ENCODE measurements at regions not wholly inside any gene's neighbourhood (a gene's known extent, or its start where the extent isn't known, plus 50 kb on each side); places are given as distances from the start of the nearest gene placed in this dataset.

GRCh38 chr11:28636033-28636432 is 527.8 kb downstream of the METTL15 start:
- WGBS (ENCODE audit: insufficient coverage), result no CpG with 5 or more reads among the region's 4 CpGs
- H3K4me2 ChIP-seq (replicated peaks; ENCODE audit: low read depth, low read length, poor library complexity, severe bottlenecking), result no peak overlapping the region
- H3K9me3 Mint-ChIP-seq (ENCODE audit: insufficient read depth), result no peaks in the 10 kb centered on the region
- intact Hi-C loops (cut with micrococcal nuclease), result no loop called here
- H3K4me1 ChIP-seq (ENCODE audit: control insufficient read depth in 2 of 2, insufficient read depth in 2 of 2, low read length in 2 of 2), result no peaks in the 10 kb centered on the region
- H3K27ac ChIP-seq (ENCODE audit: low read length in 2 of 2), result no peak overlapping the region
- peaks cover 0 to 3% (median 0%) of the 10 kb centered on the region in 3 donors for H3K9me3 ChIP-seq (ENCODE audit: control extremely low read depth in 1 of 3, control insufficient read depth in 2 of 3, insufficient read depth in 1 of 3, low read length in 2 of 3)
- H3K27ac Mint-ChIP-seq, result no peak overlapping the region
- no peaks in the 10 kb centered on the region for H3K36me3 ChIP-seq (replicated peaks in 1 of 2; ENCODE audit: control extremely low read depth in 1 of 2, control insufficient read depth in 1 of 2, extremely low read depth in 1 of 2, insufficient read depth in 2 of 2, low read length in 1 of 2)
- ChIA-PET POLR2A (no interaction called here), CTCF (no interaction called here)
- H3K27me3 Mint-ChIP-seq, result no peaks in the 10 kb centered on the region
- H3K4me3 ChIP-seq (ENCODE audit: control extremely low read depth in 1 of 5, extremely low read depth in 1 of 5, insufficient read depth in 1 of 5, low read depth in 2 of 5, low read length in 4 of 5), result no peak overlapping the region
- ATAC-seq (ENCODE audit: low read depth) (no peak), DNase-seq (no peak)
- no peaks in the 10 kb centered on the region for H3K79me2 ChIP-seq (ENCODE audit: control insufficient read depth, insufficient read depth, low read length)
- H3K9ac ChIP-seq (ENCODE audit: low read length), result no peak overlapping the region
- H2AFZ ChIP-seq (ENCODE audit: insufficient read depth, low read depth, low read length, poor library complexity, severe bottlenecking), result no peak overlapping the region
- no peaks in the 10 kb centered on the region for H4K20me1 ChIP-seq (ENCODE audit: control insufficient read depth, insufficient read depth, low read length, poor library complexity, severe bottlenecking)
- TF ChIP-seq EZH2 (IDR thresholded peaks at IDR 0.05; ENCODE audit: borderline replicate concordance, insufficient read depth, low read depth, low read length, poor library complexity, severe bottlenecking), result no peak
- TF ChIP-seq CTCF (IDR thresholded peaks at IDR 0.05), result no peak
- no peak overlapping the region for H3K4me3 Mint-ChIP-seq
- no peaks in the 10 kb centered on the region for H3K4me1 Mint-ChIP-seq
- H3K27me3 ChIP-seq (replicated peaks in 1 of 4; ENCODE audit: control extremely low read depth in 1 of 4, control insufficient read depth in 3 of 4, insufficient read depth in 4 of 4, low read length in 3 of 4), result no peaks in the 10 kb centered on the region

GRCh38 chr11:28632338-28632737 is 524.1 kb downstream of the METTL15 start:
- TF ChIP-seq EZH2 (IDR thresholded peaks at IDR 0.05; ENCODE audit: borderline replicate concordance, insufficient read depth, low read depth, low read length, poor library complexity, severe bottlenecking), result no peak
- TF ChIP-seq CTCF (IDR thresholded peaks at IDR 0.05), result no peak
- no peak overlapping the region for H3K4me3 Mint-ChIP-seq
- Histone ChIP-seq H3K4me2 (replicated peaks; ENCODE audit: low read depth, low read length, poor library complexity, severe bottlenecking) (no peak overlapping the region), H3K9ac (ENCODE audit: low read length) (no peak overlapping the region), H4K20me1 (ENCODE audit: control insufficient read depth, insufficient read depth, low read length, poor library complexity, severe bottlenecking) (no peaks in the 10 kb centered on the region), H3K4me3 (ENCODE audit: control extremely low read depth in 1 of 5, extremely low read depth in 1 of 5, insufficient read depth in 1 of 5, low read depth in 2 of 5, low read length in 4 of 5) (no peak overlapping the region), H3K27me3 (replicated peaks in 1 of 4; ENCODE audit: control extremely low read depth in 1 of 4, control insufficient read depth in 3 of 4, insufficient read depth in 4 of 4, low read length in 3 of 4) (no peaks in the 10 kb centered on the region), H3K79me2 (ENCODE audit: control insufficient read depth, insufficient read depth, low read length) (no peaks in the 10 kb centered on the region), H3K27ac (ENCODE audit: low read length in 2 of 2) (no peak overlapping the region), H3K4me1 (ENCODE audit: control insufficient read depth in 2 of 2, insufficient read depth in 2 of 2, low read length in 2 of 2) (no peaks in the 10 kb centered on the region), H3K9me3 (ENCODE audit: control extremely low read depth in 1 of 3, control insufficient read depth in 2 of 3, insufficient read depth in 1 of 3, low read length in 2 of 3) (no peaks in the 10 kb centered on the region), H2AFZ (ENCODE audit: insufficient read depth, low read depth, low read length, poor library complexity, severe bottlenecking) (no peak overlapping the region), H3K36me3 (replicated peaks in 1 of 2; ENCODE audit: control extremely low read depth in 1 of 2, control insufficient read depth in 1 of 2, extremely low read depth in 1 of 2, insufficient read depth in 2 of 2, low read length in 1 of 2) (no peaks in the 10 kb centered on the region)
- H3K9me3 Mint-ChIP-seq (ENCODE audit: insufficient read depth), result no peaks in the 10 kb centered on the region
- ChIA-PET CTCF (no interaction called here), POLR2A (no interaction called here)
- no peaks in the 10 kb centered on the region for H3K4me1 Mint-ChIP-seq
- intact Hi-C loops (cut with micrococcal nuclease), result no loop called here
- no peaks in the 10 kb centered on the region for H3K27me3 Mint-ChIP-seq
- DNase-seq (no peak), ATAC-seq (ENCODE audit: low read depth) (no peak)
- H3K27ac Mint-ChIP-seq, result no peak overlapping the region
- no CpG with 5 or more reads among the region's 2 CpGs for WGBS (ENCODE audit: insufficient coverage)

Data from B cell (primary cell).